ENCODE measurements at regions not wholly inside any gene's neighbourhood (a gene's known extent, or its start where the extent isn't known, plus 50 kb on each side); places are given as distances from the start of the nearest gene placed in this dataset.
"Not testable (repeated sequence)": the region's sequence is repeated elsewhere in the genome, so short reads cannot be mapped to it uniquely, and the experiment has no call there.

GRCh38 chr13:82165396-82166174 is 1716.7 kb downstream of the SLITRK1 start:
- Histone ChIP-seq H3K9me3 (ENCODE audit: low read length) (no peaks in the 10 kb centered on the region), H3K27me3 (ENCODE audit: control insufficient read depth in 1 of 2, insufficient read depth in 2 of 2, low read length in 2 of 2) (no peaks in the 10 kb centered on the region)

DNA sequence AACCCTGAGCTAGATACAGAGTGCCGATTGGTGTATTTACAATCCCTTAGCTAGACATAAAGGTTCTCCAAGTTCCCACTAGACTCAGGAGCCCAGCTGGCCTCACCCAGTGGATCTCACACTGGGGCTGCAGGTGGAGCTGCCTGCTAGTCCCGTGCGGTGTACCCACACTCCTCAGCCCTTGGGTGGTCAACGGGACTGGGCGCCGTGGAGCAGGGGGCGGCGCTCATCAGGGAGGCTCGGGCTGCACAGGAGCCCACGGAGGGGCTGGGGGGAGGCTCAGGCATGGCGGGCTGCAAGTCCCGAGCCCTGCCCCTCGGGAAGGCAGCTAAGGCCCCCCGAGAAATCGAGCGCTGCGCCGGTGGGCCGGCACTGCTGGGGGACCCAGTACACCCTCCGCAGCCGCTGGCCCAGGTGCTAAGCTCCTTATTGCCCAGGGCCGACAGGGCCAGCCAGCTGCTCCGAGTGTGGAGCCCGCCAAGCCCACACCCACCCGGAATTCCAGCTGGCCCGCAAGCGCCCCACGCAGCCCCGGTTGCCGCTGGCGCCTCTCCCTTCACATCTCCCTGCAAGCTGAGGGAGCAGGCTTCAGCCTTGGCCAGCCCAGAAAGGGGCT is 1717.4 kb downstream of the SLITRK1 start:
- not testable (repeated sequence) for H3K27me3 ChIP-seq (ENCODE audit: control insufficient read depth in 1 of 2, insufficient read depth in 2 of 2, low read length in 2 of 2); H3K4me1 ChIP-seq (ENCODE audit: insufficient read depth, low read length); H3K27ac ChIP-seq (ENCODE audit: low read depth, low read length); H3K9ac ChIP-seq (ENCODE audit: low read length); H3K4me3 ChIP-seq (ENCODE audit: low read depth in 1 of 2, low read length in 2 of 2); H3K9me3 ChIP-seq (ENCODE audit: low read length); H3K36me3 ChIP-seq (ENCODE audit: insufficient read depth, low read length)

More at GRCh38 chr13:82165396-82166174, 1716.7 kb downstream of the SLITRK1 start:
- Histone ChIP-seq H3K36me3 (ENCODE audit: insufficient read depth, low read length) (no peaks in the 10 kb centered on the region), H3K27ac (ENCODE audit: low read depth, low read length) (no peak overlapping the region), H3K9ac (ENCODE audit: low read length) (no peak overlapping the region), H3K4me3 (ENCODE audit: low read depth in 1 of 2, low read length in 2 of 2) (no peak overlapping the region), H3K4me1 (ENCODE audit: insufficient read depth, low read length) (no peaks in the 10 kb centered on the region)

GRCh38 chr13:82147526-82147925 is 1734.7 kb downstream of the SLITRK1 start:
- no peak overlapping the region for H3K4me3 ChIP-seq (ENCODE audit: low read depth in 1 of 2, low read length in 2 of 2)

GRCh38 chr13:82136880-82137279 is 1745.4 kb downstream of the SLITRK1 start:
- Histone ChIP-seq H3K27ac (ENCODE audit: low read depth, low read length) (no peak overlapping the region), H3K4me3 (ENCODE audit: low read depth in 1 of 2, low read length in 2 of 2) (no peak overlapping the region), H3K9ac (ENCODE audit: low read length) (no peak overlapping the region), H3K36me3 (ENCODE audit: insufficient read depth, low read length) (no peaks in the 10 kb centered on the region), H3K9me3 (ENCODE audit: low read length) (no peaks in the 10 kb centered on the region), H3K4me1 (ENCODE audit: insufficient read depth, low read length) (no peaks in the 10 kb centered on the region), H3K27me3 (ENCODE audit: control insufficient read depth in 1 of 2, insufficient read depth in 2 of 2, low read length in 2 of 2) (no peaks in the 10 kb centered on the region)

More at GRCh38 chr13:82147526-82147925, 1734.7 kb downstream of the SLITRK1 start:
- Histone ChIP-seq H3K27ac (ENCODE audit: low read depth, low read length) (no peak overlapping the region), H3K9me3 (ENCODE audit: low read length) (no peaks in the 10 kb centered on the region), H3K36me3 (ENCODE audit: insufficient read depth, low read length) (no peaks in the 10 kb centered on the region), H3K9ac (ENCODE audit: low read length) (no peak overlapping the region), H3K4me1 (ENCODE audit: insufficient read depth, low read length) (no peaks in the 10 kb centered on the region), H3K27me3 (ENCODE audit: control insufficient read depth in 1 of 2, insufficient read depth in 2 of 2, low read length in 2 of 2) (no peaks in the 10 kb centered on the region)

DNA sequence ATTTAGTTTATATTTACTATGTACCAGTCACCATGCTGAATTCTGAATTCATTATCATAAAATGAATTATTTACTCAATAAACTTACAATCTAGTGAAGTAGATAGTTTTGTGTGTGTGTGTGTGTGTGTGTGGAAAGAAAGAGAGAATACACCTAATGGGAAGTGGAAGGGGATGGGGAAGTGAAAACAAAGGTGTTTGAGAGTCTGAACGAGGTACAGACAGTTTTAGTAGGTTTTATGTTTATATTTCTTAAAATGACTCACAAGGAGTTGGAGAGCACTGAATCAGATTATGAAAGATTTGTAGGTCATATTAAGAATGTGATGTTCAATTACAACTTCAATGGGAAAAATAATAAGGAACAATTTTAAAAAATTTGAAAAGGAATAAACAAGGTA is 1753.0 kb downstream of the SLITRK1 start:
- H3K9ac ChIP-seq (ENCODE audit: low read length) = no peak overlapping the region
- H3K4me1 ChIP-seq (ENCODE audit: insufficient read depth, low read length) = no peaks in the 10 kb centered on the region
- H3K27ac ChIP-seq (ENCODE audit: low read depth, low read length) = no peak overlapping the region
- no peak overlapping the region for H3K4me3 ChIP-seq (ENCODE audit: low read depth in 1 of 2, low read length in 2 of 2)
- H3K27me3 ChIP-seq (ENCODE audit: control insufficient read depth in 1 of 2, insufficient read depth in 2 of 2, low read length in 2 of 2) = no peaks in the 10 kb centered on the region
- H3K9me3 ChIP-seq (ENCODE audit: low read length) = no peaks in the 10 kb centered on the region
- H3K36me3 ChIP-seq (ENCODE audit: insufficient read depth, low read length) = no peaks in the 10 kb centered on the region

DNA sequence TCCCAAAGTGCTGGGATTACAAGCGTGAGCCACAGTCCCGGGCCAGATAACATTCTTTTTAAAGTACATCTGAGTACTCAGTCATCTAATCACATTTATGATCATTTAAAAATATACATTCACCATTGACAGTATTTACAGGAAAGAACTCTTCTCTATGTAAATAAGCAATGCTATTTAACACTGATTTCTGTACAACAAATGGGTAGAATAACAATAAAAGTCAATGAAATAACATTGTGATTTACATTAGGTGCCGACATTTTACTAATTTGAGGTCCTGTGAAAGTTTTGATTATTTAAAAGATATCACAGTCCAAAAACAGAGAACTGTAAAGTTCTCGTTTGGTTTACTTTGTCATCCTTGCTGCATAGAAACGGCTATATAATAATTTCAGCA is 1763.7 kb downstream of the SLITRK1 start:
- Histone ChIP-seq H3K4me3 (ENCODE audit: low read depth in 1 of 2, low read length in 2 of 2) (no peak overlapping the region), H3K27me3 (ENCODE audit: control insufficient read depth in 1 of 2, insufficient read depth in 2 of 2, low read length in 2 of 2) (no peaks in the 10 kb centered on the region), H3K36me3 (ENCODE audit: insufficient read depth, low read length) (no peaks in the 10 kb centered on the region), H3K4me1 (ENCODE audit: insufficient read depth, low read length) (no peaks in the 10 kb centered on the region), H3K9me3 (ENCODE audit: low read length) (no peaks in the 10 kb centered on the region), H3K27ac (ENCODE audit: low read depth, low read length) (no peak overlapping the region), H3K9ac (ENCODE audit: low read length) (no peak overlapping the region)

DNA sequence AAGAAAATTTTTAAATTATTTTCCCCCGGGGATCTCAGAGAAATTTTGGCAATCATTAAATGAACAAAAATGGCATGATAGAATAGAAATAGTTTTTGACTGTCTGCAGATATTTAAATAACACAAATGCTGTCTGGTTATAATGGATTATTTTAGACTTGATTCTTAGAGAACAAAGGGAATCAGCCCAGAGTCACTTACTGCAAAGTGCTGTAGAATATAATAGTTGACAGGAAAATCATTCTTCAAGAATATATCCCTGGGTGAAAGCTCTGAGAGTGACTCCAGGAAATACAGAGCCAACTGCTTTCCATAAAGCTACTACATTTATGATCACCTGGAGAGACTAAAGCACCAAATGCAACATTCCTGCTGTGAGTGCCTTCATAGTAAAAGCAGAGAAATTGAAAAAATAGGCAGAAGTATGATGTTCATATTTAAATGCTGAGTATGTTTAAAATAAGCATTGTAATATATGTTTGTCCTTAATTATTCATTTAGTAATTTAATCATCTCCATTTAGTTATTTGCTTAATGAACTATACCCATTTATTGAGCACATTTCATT is 1765.8 kb downstream of the SLITRK1 start:
- H3K9ac ChIP-seq (ENCODE audit: low read length) = no peak overlapping the region

GRCh38 chr13:82115391-82115790 is 1766.9 kb downstream of the SLITRK1 start:
- H3K4me3 ChIP-seq (ENCODE audit: low read depth in 1 of 2, low read length in 2 of 2) = no peak overlapping the region
- H3K9ac ChIP-seq (ENCODE audit: low read length) = no peak overlapping the region
- H3K9me3 ChIP-seq (ENCODE audit: low read length) = no peaks in the 10 kb centered on the region
- no peaks in the 10 kb centered on the region for H3K4me1 ChIP-seq (ENCODE audit: insufficient read depth, low read length)
- no peaks in the 10 kb centered on the region for H3K27me3 ChIP-seq (ENCODE audit: control insufficient read depth in 1 of 2, insufficient read depth in 2 of 2, low read length in 2 of 2)
- H3K36me3 ChIP-seq (ENCODE audit: insufficient read depth, low read length) = no peaks in the 10 kb centered on the region
- no peak overlapping the region for H3K27ac ChIP-seq (ENCODE audit: low read depth, low read length)

More for the DNA sequence above, 1765.8 kb downstream of the SLITRK1 start:
- H3K4me1 ChIP-seq (ENCODE audit: insufficient read depth, low read length) = no peaks in the 10 kb centered on the region
- H3K9me3 ChIP-seq (ENCODE audit: low read length) = no peaks in the 10 kb centered on the region
- no peak overlapping the region for H3K4me3 ChIP-seq (ENCODE audit: low read depth in 1 of 2, low read length in 2 of 2)
- H3K36me3 ChIP-seq (ENCODE audit: insufficient read depth, low read length) = no peaks in the 10 kb centered on the region
- H3K27ac ChIP-seq (ENCODE audit: low read depth, low read length) = no peak overlapping the region
- no peaks in the 10 kb centered on the region for H3K27me3 ChIP-seq (ENCODE audit: control insufficient read depth in 1 of 2, insufficient read depth in 2 of 2, low read length in 2 of 2)

DNA sequence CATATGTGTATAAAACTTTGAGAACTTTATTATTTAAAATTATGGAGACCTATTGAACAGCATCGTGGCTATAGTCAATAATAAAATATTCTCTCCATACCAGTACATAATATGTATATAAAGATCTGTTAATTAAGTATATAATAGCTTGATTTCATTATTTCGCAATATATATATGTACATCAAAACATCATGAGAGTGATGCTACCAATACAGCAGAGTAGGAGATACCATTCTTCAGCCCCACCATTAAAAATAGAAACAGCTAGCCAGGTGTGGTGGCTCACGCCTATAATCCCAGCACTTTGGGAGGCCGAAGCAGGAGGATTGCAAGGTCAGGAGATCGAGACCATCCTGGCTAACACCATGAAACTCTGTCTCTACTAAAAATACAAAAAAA is 1755.3 kb upstream of the SPRY2 start:
- no peak overlapping the region for H3K4me3 ChIP-seq (ENCODE audit: low read depth in 1 of 2, low read length in 2 of 2)
- H3K9me3 ChIP-seq (ENCODE audit: low read length) = no peaks in the 10 kb centered on the region
- H3K27ac ChIP-seq (ENCODE audit: low read depth, low read length) = no peak overlapping the region
- no peaks in the 10 kb centered on the region for H3K4me1 ChIP-seq (ENCODE audit: insufficient read depth, low read length)
- H3K9ac ChIP-seq (ENCODE audit: low read length) = no peak overlapping the region
- H3K36me3 ChIP-seq (ENCODE audit: insufficient read depth, low read length) = no peaks in the 10 kb centered on the region
- H3K27me3 ChIP-seq (ENCODE audit: control insufficient read depth in 1 of 2, insufficient read depth in 2 of 2, low read length in 2 of 2) = no peaks in the 10 kb centered on the region

GRCh38 chr13:82092312-82092711 is 1751.4 kb upstream of the SPRY2 start:
- no peak overlapping the region for H3K27ac ChIP-seq (ENCODE audit: low read depth, low read length)
- no peaks in the 10 kb centered on the region for H3K4me1 ChIP-seq (ENCODE audit: insufficient read depth, low read length)
- H3K4me3 ChIP-seq (ENCODE audit: low read depth in 1 of 2, low read length in 2 of 2) = no peak overlapping the region

DNA sequence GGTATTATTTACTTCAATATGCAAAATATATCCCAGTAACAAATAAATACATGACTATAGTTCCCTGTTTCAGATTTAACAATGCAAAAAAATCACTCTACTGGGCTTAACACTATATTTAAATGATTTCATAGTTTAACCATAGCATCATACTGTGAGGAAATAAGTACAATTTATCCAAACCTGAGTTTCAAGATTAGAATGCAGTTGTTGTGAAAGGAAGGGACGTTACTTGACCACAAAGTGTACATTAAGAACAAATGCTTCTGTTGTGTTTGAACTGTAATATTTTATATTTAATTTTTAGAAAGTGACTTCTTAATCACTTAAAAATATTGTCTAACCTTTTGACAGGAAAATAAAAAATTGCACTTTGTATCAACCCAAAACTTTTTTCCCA is 1747.9 kb upstream of the SPRY2 start:
- Histone ChIP-seq H3K27me3 (ENCODE audit: control insufficient read depth in 1 of 2, insufficient read depth in 2 of 2, low read length in 2 of 2) (no peaks in the 10 kb centered on the region), H3K9me3 (ENCODE audit: low read length) (no peaks in the 10 kb centered on the region), H3K36me3 (ENCODE audit: insufficient read depth, low read length) (no peaks in the 10 kb centered on the region), H3K9ac (ENCODE audit: low read length) (no peak overlapping the region), H3K27ac (ENCODE audit: low read depth, low read length) (no peak overlapping the region), H3K4me3 (ENCODE audit: low read depth in 1 of 2, low read length in 2 of 2) (no peak overlapping the region), H3K4me1 (ENCODE audit: insufficient read depth, low read length) (no peaks in the 10 kb centered on the region)

More at GRCh38 chr13:82092312-82092711, 1751.4 kb upstream of the SPRY2 start:
- no peaks in the 10 kb centered on the region for H3K27me3 ChIP-seq (ENCODE audit: control insufficient read depth in 1 of 2, insufficient read depth in 2 of 2, low read length in 2 of 2)
- H3K9me3 ChIP-seq (ENCODE audit: low read length) = no peaks in the 10 kb centered on the region
- H3K9ac ChIP-seq (ENCODE audit: low read length) = no peak overlapping the region
- no peaks in the 10 kb centered on the region for H3K36me3 ChIP-seq (ENCODE audit: insufficient read depth, low read length)

All from muscle layer of colon (tissue), 2 donors.